ENCODE measurements at regions not wholly inside any gene's neighbourhood (a gene's known extent, or its start where the extent isn't known, plus 50 kb on each side); places are given as distances from the start of the nearest gene placed in this dataset.

- Histone ChIP-seq H3K36me3 (no peaks in the 10 kb centered on the region), H3K27ac (no peak overlapping the region), H3K4me1 (peaks cover 0 to 10% (median 0%) of the 10 kb centered on the region in 4 donors), H3K27me3 (no peaks in the 10 kb centered on the region), H3K4me3 (no peak overlapping the region), H3K9me3 (no peaks in the 10 kb centered on the region)
- intact Hi-C loops (cut with DNase I; ENCODE audit: low total_unique reads): no loop called here
- DNase-seq: no peak
- TF ChIP-seq POLR2A (IDR thresholded peaks at IDR 0.05) (no peak), POLR2AphosphoS5 (IDR thresholded peaks at IDR 0.05) (no peak), EP300 (IDR thresholded peaks at IDR 0.05; ENCODE audit: low read depth) (no peak)
- TF ChIP-seq, protein P1, sequence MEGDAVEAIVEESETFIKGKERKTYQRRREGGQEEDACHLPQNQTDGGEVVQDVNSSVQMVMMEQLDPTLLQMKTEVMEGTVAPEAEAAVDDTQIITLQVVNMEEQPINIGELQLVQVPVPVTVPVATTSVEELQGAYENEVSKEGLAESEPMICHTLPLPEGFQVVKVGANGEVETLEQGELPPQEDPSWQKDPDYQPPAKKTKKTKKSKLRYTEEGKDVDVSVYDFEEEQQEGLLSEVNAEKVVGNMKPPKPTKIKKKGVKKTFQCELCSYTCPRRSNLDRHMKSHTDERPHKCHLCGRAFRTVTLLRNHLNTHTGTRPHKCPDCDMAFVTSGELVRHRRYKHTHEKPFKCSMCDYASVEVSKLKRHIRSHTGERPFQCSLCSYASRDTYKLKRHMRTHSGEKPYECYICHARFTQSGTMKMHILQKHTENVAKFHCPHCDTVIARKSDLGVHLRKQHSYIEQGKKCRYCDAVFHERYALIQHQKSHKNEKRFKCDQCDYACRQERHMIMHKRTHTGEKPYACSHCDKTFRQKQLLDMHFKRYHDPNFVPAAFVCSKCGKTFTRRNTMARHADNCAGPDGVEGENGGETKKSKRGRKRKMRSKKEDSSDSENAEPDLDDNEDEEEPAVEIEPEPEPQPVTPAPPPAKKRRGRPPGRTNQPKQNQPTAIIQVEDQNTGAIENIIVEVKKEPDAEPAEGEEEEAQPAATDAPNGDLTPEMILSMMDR (IDR thresholded peaks at IDR 0.05): no peak
- WGBS, 2 donors (ENCODE audit: low coverage in 1 of 2): 69 to 80% methylated on average over 1 to 10 of the region's 10 CpGs
- in situ Hi-C loops (cut with MboI; ENCODE audit: low pct_ligation_motif_present in 1 of 4, low pct_unique_long_range_greater_than_20kb in 1 of 4, low sequenced_read_pairs in 3 of 4): no loop called here
Measured at GRCh38 chr2:173654161-173654895, 299.7 kb downstream of the CDCA7 start.

DNA sequence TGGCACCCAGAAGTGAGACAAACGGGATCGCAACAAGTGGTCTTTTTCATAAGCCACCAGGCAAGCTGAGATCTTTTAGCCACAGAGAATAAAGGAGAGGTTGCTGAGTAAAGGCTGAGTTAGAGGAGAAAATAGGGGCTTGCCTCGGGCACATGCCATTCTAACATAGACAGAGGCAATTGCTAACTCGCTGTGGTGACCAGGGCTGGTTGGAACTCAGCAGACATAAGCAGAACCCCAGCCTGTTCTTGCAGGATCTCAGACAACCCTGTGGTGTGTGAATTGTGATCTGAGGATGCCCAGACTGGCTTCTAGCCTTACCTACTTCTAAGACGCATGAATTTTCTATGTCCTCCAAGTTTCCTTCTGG lies 300.2 kb downstream of the CDCA7 start:
- no peak for DNase-seq
- H3K27ac ChIP-seq: no peak overlapping the region
- no peaks in the 10 kb centered on the region for H3K27me3 ChIP-seq
- no peaks in the 10 kb centered on the region for H3K36me3 ChIP-seq
- no peaks in the 10 kb centered on the region for H3K9me3 ChIP-seq
- H3K4me1 ChIP-seq: peaks cover 0 to 10% (median 0%) of the 10 kb centered on the region in 4 donors
- intact Hi-C loops (cut with DNase I; ENCODE audit: low total_unique reads) (no loop called here), in situ Hi-C loops (cut with MboI; ENCODE audit: low pct_ligation_motif_present in 1 of 4, low pct_unique_long_range_greater_than_20kb in 1 of 4, low sequenced_read_pairs in 3 of 4) (no loop called here)
- H3K4me3 ChIP-seq: no peak overlapping the region
- TF ChIP-seq EP300 (IDR thresholded peaks at IDR 0.05; ENCODE audit: low read depth) (no peak), POLR2AphosphoS5 (IDR thresholded peaks at IDR 0.05) (no peak), POLR2A (IDR thresholded peaks at IDR 0.05) (no peak)
- TF ChIP-seq, protein P1 (IDR thresholded peaks at IDR 0.05): no peak
- WGBS, 2 donors (ENCODE audit: low coverage in 1 of 2): 88 to 90% methylated on average over 2 to 5 of the region's 5 CpGs

DNA sequence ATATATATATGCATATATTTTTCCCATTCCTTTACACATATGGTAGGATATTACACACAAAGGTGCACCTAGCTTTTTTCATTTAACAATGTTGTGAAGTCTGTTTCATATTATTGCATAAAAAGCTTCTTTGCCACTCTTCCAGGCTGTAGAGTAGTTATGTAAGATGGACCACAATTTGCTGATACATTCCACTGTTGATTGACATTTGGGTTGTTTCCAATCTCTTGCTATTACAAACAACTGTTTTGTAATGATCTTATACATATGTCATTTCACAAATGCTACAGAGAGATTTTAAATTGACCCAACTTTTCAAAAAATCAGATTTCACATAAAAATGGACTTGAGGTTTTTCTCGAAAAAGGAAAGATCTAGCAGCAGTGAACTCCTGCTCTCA lies 301.4 kb downstream of the CDCA7 start:
- peaks cover 0 to 10% (median 0%) of the 10 kb centered on the region in 4 donors for H3K4me1 ChIP-seq
- intact Hi-C loops (cut with DNase I; ENCODE audit: low total_unique reads) (no loop called here), in situ Hi-C loops (cut with MboI; ENCODE audit: low pct_ligation_motif_present in 1 of 4, low pct_unique_long_range_greater_than_20kb in 1 of 4, low sequenced_read_pairs in 3 of 4) (no loop called here)
- DNase-seq: no peak
- H3K4me3 ChIP-seq: no peak overlapping the region
- H3K27me3 ChIP-seq: no peaks in the 10 kb centered on the region
- H3K27ac ChIP-seq: no peak overlapping the region
- TF ChIP-seq, protein P1 (IDR thresholded peaks at IDR 0.05): no peak
- TF ChIP-seq EP300 (IDR thresholded peaks at IDR 0.05; ENCODE audit: low read depth): no peak
- TF ChIP-seq POLR2AphosphoS5 (IDR thresholded peaks at IDR 0.05): no peak
- TF ChIP-seq POLR2A (IDR thresholded peaks at IDR 0.05): no peak
- no peaks in the 10 kb centered on the region for H3K9me3 ChIP-seq
- whole genome bisulfite sequencing, 2 donors (ENCODE audit: low coverage in 1 of 2): 0 to 78% methylated on average over 1 of the region's 1 CpG
- no peaks in the 10 kb centered on the region for H3K36me3 ChIP-seq

- Histone ChIP-seq H3K27me3 (no peaks in the 10 kb centered on the region), H3K4me3 (no peak overlapping the region), H3K36me3 (no peaks in the 10 kb centered on the region), H3K4me1 (peaks cover 0 to 3% (median 0%) of the 10 kb centered on the region in 4 donors), H3K9me3 (no peaks in the 10 kb centered on the region), H3K27ac (peak overlapping the region in 1 of 4 donors; percentile 27)
- in situ Hi-C loops (cut with MboI; ENCODE audit: low pct_ligation_motif_present in 1 of 4, low pct_unique_long_range_greater_than_20kb in 1 of 4, low sequenced_read_pairs in 3 of 4) (no loop called here), intact Hi-C loops (cut with DNase I; ENCODE audit: low total_unique reads) (no loop called here)
- TF ChIP-seq EP300 (IDR thresholded peaks at IDR 0.05; ENCODE audit: low read depth): no peak
- TF ChIP-seq POLR2AphosphoS5 (IDR thresholded peaks at IDR 0.05): no peak
- TF ChIP-seq, protein P1 (IDR thresholded peaks at IDR 0.05): no peak
- TF ChIP-seq POLR2A (IDR thresholded peaks at IDR 0.05): no peak
- DNase-seq: no peak
- 80 to 86% methylated on average over 7 to 9 of the region's 10 CpGs for WGBS, 2 donors (ENCODE audit: low coverage in 1 of 2)
Measured at GRCh38 chr2:173657996-173658717, 303.5 kb downstream of the CDCA7 start.

Measured in transverse colon (tissue), 4 donors.